A549 (cell line): ENCODE measurements at regions not wholly inside any gene's neighbourhood (a gene's known extent, or its start where the extent isn't known, plus 50 kb on each side); places are given as distances from the start of the nearest gene placed in this dataset.

Source experiments
- ATAC-seq, 2 experiments: fragments of 200-7000 bp in 1 of 2; fragments of >200 bp in 1 of 2; cut with Nextera tagmentation in 1 of 2; cut with Tn5 transposase in 1 of 2; 3 replicates each; pipeline versions ENCODE4 v1.8.0 to v1.9.1; 2018 to 2020; ENCODE audit warnings: mild to moderate bottlenecking in 1 of 2, moderate library complexity in 1 of 2
- CTCF ChIA-PET: fragments of 300-600 bp; sonication (Branson Sonifier 250); formaldehyde crosslinking; extraction: SDS; loops from one replicate; lab custom pipeline; 2021; ENCODE audit warnings: antibody characterized with exemption, inconsistent platforms; lab: Yijun Ruan, JAX
- POLR2A ChIA-PET: fragments of 350-600 bp; formaldehyde crosslinking; extraction: SDS; loops from one replicate; lab custom pipeline; 2021; ENCODE audit warnings: antibody characterized with exemption, inconsistent platforms; lab: Yijun Ruan, JAX
- DNase-seq, 2 experiments: peaks; one replicate each; pipeline versions ENCODE4 v3.0.0 to v3.0.0-alpha.2; 2011 to 2016; ENCODE audit warnings: low read depth in 1 of 2, low spot score in 1 of 2
- FAIRE-seq: peaks from 2 replicates; lab custom pipeline; 2011; peaks lifted over from hg19 to GRCh38; lab: Jason Lieb, UNC
- H3K27ac ChIP-seq, 2 experiments: fragments of >200 bp; sonication (Bioruptor Twin); formaldehyde crosslinking; 3 replicates each; pipeline ENCODE4 v1.5.1; 2016 to 2017
- H3K4me1 ChIP-seq: fragments of >200 bp; sonication (Bioruptor Twin); formaldehyde crosslinking; 3 replicates; pipeline ENCODE4 v1.6.1; 2016
- H3K4me2 ChIP-seq: fragments of >200 bp; sonication (Bioruptor Twin); formaldehyde crosslinking; 3 replicates; pipeline ENCODE4 v1.6.1; 2016
- H3K4me3 ChIP-seq: fragments of >200 bp; sonication (Bioruptor Twin); formaldehyde crosslinking; 3 replicates; pipeline ENCODE4 v1.5.1; 2016
- H3K9me3 ChIP-seq: fragments of >200 bp; sonication (Bioruptor Twin); formaldehyde crosslinking; 3 replicates; pipeline ENCODE4 v1.6.1; 2016
- CBX8 ChIP-seq: fragments of 200-600 bp; sonication (generic); IDR thresholded peaks from 2 replicates; pipeline ENCODE4 v1.6.1; 2016
- CEBPB ChIP-seq, 2 experiments: fragments of >200 bp in 1 of 2; sonication (Bioruptor Twin) in 1 of 2; formaldehyde crosslinking in 1 of 2; IDR thresholded peaks; 2 replicates each; pipeline ENCODE4 v1.6.1; 2012 to 2016
- EHF ChIP-seq: fragments of 250-450 bp; sonication (Bioruptor Pico); IDR thresholded peaks from 2 replicates; pipeline ENCODE4 v1.5.0; 2020; ENCODE audit warnings: mild to moderate bottlenecking
- FOSB ChIP-seq: fragments of 250-450 bp; sonication (Bioruptor Pico); IDR thresholded peaks from 2 replicates; pipeline ENCODE4 v1.5.0; 2020; ENCODE audit warnings: mild to moderate bottlenecking, moderate library complexity
- HEYL ChIP-seq: fragments of 250-450 bp; sonication (Bioruptor Pico); IDR thresholded peaks from 2 replicates; pipeline ENCODE4 v1.8.0; 2021; ENCODE audit warnings: mild to moderate bottlenecking, moderate library complexity
- HMGXB4 ChIP-seq: fragments of 250-450 bp; sonication (Bioruptor Pico); IDR thresholded peaks from 2 replicates; pipeline ENCODE4 v1.5.0; 2021; ENCODE audit warnings: mild to moderate bottlenecking, moderate library complexity, borderline replicate concordance
- HOXB13 ChIP-seq: fragments of 250-450 bp; sonication (Bioruptor Pico); IDR thresholded peaks from 2 replicates; pipeline ENCODE4 v1.5.0; 2020; ENCODE audit warnings: low read depth, mild to moderate bottlenecking, moderate library complexity
- MAFK ChIP-seq: fragments of 450-650 bp; IDR thresholded peaks from 2 replicates; pipeline ENCODE4 v1.6.1; 2014; ENCODE audit not compliant: partially characterized antibody
- NR3C1 ChIP-seq: fragments of >200 bp; sonication (Bioruptor Twin); formaldehyde crosslinking; IDR thresholded peaks from 3 replicates; pipeline ENCODE4 v1.6.1; 2017
- PHF8 ChIP-seq: fragments of 200-600 bp; sonication (generic); IDR thresholded peaks from 2 replicates; pipeline ENCODE4 v1.6.1; 2016; ENCODE audit warnings: low read depth, mild to moderate bottlenecking, antibody characterized with exemption, moderate library complexity, borderline replicate concordance
- RAD21 ChIP-seq, 2 experiments: fragments of >200 bp in 1 of 2; sonication (Bioruptor Twin) in 1 of 2; formaldehyde crosslinking in 1 of 2; IDR thresholded peaks in 1 of 2; conservative IDR thresholded peaks in 1 of 2; 2 replicates in 1 of 2; 3 replicates in 1 of 2; pipeline ENCODE4 v1.6.1; 2012 to 2018; ENCODE audit warnings: inconsistent platforms in 1 of 2
- RCOR1 ChIP-seq: fragments of 150-350 bp; IDR thresholded peaks from 2 replicates; pipeline ENCODE4 v1.6.1; 2014; ENCODE audit warnings: antibody characterized with exemption, low read length, low read depth
- RFX5 ChIP-seq: fragments of 450-650 bp; IDR thresholded peaks from 2 replicates; pipeline ENCODE4 v1.7.1; 2014; ENCODE audit warnings: antibody characterized with exemption, mild to moderate bottlenecking, moderate library complexity
- TP53 ChIP-seq: fragments of 250-450 bp; sonication (Bioruptor Pico); IDR thresholded peaks from 2 replicates; pipeline ENCODE4 v1.5.0; 2021; ENCODE audit warnings: mild to moderate bottlenecking, moderate library complexity
- ZNF302 ChIP-seq: fragments of 250-450 bp; sonication (Bioruptor Pico); IDR thresholded peaks from 2 replicates; pipeline ENCODE4 v1.9.0; 2021; ENCODE audit warnings: inconsistent platforms, mild to moderate bottlenecking, moderate library complexity
- WGBS: methylation state at CpG from one replicate; pipeline ENCODE4 v1.1.6; 2017; ENCODE audit errors: missing lambda C conversion rate; 5-methylcytosine and 5-hydroxymethylcytosine counted together
- TF ChIP-seq, protein P1 (sequence below): fragments of >200 bp; sonication (Bioruptor Twin); formaldehyde crosslinking; IDR thresholded peaks from 3 replicates; pipeline ENCODE4 v1.6.1; 2016
- TF ChIP-seq, protein P2 (sequence below): IDR thresholded peaks from 2 replicates; pipeline ENCODE4 v1.6.1; 2012
- TF ChIP-seq, protein P3 (sequence below): fragments of 150-350 bp; IDR thresholded peaks from 2 replicates; pipeline ENCODE4 v1.6.1; 2014; ENCODE audit warnings: low read depth, mild to moderate bottlenecking, low read length
- TF ChIP-seq, protein P4 (sequence below): fragments of 250-450 bp; sonication (Bioruptor Pico); IDR thresholded peaks from 2 replicates; pipeline ENCODE4 v1.5.0; 2020; ENCODE audit warnings: low read depth, mild to moderate bottlenecking, moderate library complexity
- TF ChIP-seq, protein P5 (sequence below): fragments of 200-600 bp; sonication (generic); IDR thresholded peaks from 2 replicates; pipeline ENCODE4 v1.6.1; 2016; ENCODE audit warnings: antibody characterized with exemption, mild to moderate bottlenecking, moderate library complexity

DNA sequence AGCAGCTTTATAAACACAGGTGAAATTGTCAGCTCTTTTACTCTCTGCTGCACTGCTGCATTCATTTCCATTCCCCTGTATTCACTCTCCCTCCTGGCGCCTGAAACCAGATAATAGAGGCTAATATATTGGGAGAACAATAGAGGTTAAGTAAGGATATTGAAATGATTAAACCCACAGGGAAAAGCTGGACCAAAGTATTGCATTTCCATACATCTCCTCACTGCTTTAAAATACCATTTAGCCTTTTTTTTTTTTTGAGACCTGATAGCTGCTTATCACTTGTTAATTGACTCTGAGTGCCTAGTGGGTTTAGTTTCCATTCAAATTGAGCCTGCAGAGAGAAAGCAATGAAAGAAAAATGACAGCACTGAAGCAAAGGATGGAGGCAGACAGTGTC is 540.5 kb upstream of the IMPG1 start (continued):
- TF ChIP-seq, protein P1, sequence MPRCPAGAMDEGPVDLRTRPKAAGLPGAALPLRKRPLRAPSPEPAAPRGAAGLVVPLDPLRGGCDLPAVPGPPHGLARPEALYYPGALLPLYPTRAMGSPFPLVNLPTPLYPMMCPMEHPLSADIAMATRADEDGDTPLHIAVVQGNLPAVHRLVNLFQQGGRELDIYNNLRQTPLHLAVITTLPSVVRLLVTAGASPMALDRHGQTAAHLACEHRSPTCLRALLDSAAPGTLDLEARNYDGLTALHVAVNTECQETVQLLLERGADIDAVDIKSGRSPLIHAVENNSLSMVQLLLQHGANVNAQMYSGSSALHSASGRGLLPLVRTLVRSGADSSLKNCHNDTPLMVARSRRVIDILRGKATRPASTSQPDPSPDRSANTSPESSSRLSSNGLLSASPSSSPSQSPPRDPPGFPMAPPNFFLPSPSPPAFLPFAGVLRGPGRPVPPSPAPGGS: no peak
- no peak for TF ChIP-seq RCOR1
- no peak for TF ChIP-seq RAD21 (conservative IDR thresholded peaks at IDR 0.05 in 1 of 2, IDR thresholded peaks at IDR 0.05 in 1 of 2)

DNA sequence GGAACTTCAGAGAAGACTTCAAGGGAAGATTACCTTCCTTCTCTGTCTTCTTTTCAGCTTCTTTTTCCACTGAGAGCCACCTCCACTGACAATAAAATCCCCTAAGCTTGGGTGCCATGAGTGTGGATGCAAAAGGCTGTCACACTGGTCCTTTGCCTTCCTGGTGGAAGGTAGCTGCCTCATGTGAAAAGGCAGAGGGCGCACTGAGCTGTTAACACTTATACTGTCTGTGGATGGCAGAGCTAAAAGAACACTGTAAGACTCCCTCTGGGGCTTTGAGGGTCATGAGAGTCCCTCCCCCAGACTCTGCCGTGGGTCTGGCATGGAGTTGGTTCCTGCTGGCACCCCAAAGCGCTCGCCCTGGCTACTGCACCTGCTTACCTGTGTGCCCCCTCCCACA is 536.7 kb upstream of the IMPG1 start:
- CTCF ChIA-PET: no interaction called here
- WGBS: 0% methylated on average over 3 of the region's 4 CpGs
- ATAC-seq: no peak

More for the DNA sequence above, 536.7 kb upstream of the IMPG1 start:
- Histone ChIP-seq H3K4me2 (no peak overlapping the region), H3K27ac (no peak overlapping the region), H3K9me3 (no peaks in the 10 kb centered on the region), H3K4me1 (no peaks in the 10 kb centered on the region), H3K4me3 (no peak overlapping the region)
- DNase-seq: no peak
- FAIRE-seq: no peak
- POLR2A ChIA-PET: no interaction called here
- TF ChIP-seq HMGXB4 (CRISPR knock-in tag) (no peak), NR3C1 (no peak), RFX5 (no peak), HEYL (CRISPR knock-in tag) (no peak), PHF8 (no peak), FOSB (CRISPR knock-in tag) (no peak), RAD21 (conservative IDR thresholded peaks at IDR 0.05 in 1 of 2, IDR thresholded peaks at IDR 0.05 in 1 of 2) (no peak), CEBPB (IDR thresholded peaks at IDR 0.05) (no peak), TP53 (CRISPR knock-in tag) (no peak), EHF (CRISPR knock-in tag) (no peak), MAFK (no peak), ZNF302 (CRISPR knock-in tag) (no peak), HOXB13 (CRISPR knock-in tag) (no peak), CBX8 (no peak)
- TF ChIP-seq, protein P2, sequence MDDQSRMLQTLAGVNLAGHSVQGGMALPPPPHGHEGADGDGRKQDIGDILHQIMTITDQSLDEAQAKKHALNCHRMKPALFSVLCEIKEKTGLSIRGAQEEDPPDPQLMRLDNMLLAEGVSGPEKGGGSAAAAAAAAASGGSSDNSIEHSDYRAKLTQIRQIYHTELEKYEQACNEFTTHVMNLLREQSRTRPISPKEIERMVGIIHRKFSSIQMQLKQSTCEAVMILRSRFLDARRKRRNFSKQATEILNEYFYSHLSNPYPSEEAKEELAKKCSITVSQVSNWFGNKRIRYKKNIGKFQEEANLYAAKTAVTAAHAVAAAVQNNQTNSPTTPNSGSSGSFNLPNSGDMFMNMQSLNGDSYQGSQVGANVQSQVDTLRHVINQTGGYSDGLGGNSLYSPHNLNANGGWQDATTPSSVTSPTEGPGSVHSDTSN: no peak
- TF ChIP-seq, protein P3, sequence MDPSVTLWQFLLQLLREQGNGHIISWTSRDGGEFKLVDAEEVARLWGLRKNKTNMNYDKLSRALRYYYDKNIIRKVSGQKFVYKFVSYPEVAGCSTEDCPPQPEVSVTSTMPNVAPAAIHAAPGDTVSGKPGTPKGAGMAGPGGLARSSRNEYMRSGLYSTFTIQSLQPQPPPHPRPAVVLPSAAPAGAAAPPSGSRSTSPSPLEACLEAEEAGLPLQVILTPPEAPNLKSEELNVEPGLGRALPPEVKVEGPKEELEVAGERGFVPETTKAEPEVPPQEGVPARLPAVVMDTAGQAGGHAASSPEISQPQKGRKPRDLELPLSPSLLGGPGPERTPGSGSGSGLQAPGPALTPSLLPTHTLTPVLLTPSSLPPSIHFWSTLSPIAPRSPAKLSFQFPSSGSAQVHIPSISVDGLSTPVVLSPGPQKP: no peak
- TF ChIP-seq, protein P4, sequence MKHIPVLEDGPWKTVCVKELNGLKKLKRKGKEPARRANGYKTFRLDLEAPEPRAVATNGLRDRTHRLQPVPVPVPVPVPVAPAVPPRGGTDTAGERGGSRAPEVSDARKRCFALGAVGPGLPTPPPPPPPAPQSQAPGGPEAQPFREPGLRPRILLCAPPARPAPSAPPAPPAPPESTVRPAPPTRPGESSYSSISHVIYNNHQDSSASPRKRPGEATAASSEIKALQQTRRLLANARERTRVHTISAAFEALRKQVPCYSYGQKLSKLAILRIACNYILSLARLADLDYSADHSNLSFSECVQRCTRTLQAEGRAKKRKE: no peak
- TF ChIP-seq, protein P1: no peak
- TF ChIP-seq, protein P5, sequence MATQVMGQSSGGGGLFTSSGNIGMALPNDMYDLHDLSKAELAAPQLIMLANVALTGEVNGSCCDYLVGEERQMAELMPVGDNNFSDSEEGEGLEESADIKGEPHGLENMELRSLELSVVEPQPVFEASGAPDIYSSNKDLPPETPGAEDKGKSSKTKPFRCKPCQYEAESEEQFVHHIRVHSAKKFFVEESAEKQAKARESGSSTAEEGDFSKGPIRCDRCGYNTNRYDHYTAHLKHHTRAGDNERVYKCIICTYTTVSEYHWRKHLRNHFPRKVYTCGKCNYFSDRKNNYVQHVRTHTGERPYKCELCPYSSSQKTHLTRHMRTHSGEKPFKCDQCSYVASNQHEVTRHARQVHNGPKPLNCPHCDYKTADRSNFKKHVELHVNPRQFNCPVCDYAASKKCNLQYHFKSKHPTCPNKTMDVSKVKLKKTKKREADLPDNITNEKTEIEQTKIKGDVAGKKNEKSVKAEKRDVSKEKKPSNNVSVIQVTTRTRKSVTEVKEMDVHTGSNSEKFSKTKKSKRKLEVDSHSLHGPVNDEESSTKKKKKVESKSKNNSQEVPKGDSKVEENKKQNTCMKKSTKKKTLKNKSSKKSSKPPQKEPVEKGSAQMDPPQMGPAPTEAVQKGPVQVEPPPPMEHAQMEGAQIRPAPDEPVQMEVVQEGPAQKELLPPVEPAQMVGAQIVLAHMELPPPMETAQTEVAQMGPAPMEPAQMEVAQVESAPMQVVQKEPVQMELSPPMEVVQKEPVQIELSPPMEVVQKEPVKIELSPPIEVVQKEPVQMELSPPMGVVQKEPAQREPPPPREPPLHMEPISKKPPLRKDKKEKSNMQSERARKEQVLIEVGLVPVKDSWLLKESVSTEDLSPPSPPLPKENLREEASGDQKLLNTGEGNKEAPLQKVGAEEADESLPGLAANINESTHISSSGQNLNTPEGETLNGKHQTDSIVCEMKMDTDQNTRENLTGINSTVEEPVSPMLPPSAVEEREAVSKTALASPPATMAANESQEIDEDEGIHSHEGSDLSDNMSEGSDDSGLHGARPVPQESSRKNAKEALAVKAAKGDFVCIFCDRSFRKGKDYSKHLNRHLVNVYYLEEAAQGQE: no peak
